CD4-positive, alpha-beta T cell (primary cell): ENCODE measurements at regions not wholly inside any gene's neighbourhood (a gene's known extent, or its start where the extent isn't known, plus 50 kb on each side); places are given as distances from the start of the nearest gene placed in this dataset.

ENCODE experiments used
- ATAC-seq: fragments of 200-7000 bp; cut with Tn5 transposase; one replicate; pipeline ENCODE4 v1.10.0; 2022; ENCODE audit warnings: mild to moderate bottlenecking; ENCODE audit not compliant: poor library complexity
- CTCF ChIA-PET: fragments of 350-600 bp; sonication (Branson Sonifier 250); formaldehyde crosslinking; loops from one replicate; lab custom pipeline; 2021; ENCODE audit warnings: antibody characterized with exemption, inconsistent platforms; lab: Charles Lee
- POLR2A ChIA-PET: fragments of 350-600 bp; sonication (Branson Sonifier 250); formaldehyde crosslinking; loops from one replicate; lab custom pipeline; 2021; ENCODE audit warnings: antibody characterized with exemption, inconsistent platforms; lab: Charles Lee
- DNase-seq, 14 experiments: peaks; one replicate each; pipeline ENCODE4 v3.0.0-alpha.2; 2013 to 2020; ENCODE audit warnings: mixed read lengths in 2 of 14
- H3K27ac ChIP-seq, 2 donors: one replicate each; pipeline versions ENCODE4 v1.5.1 to v1.7.0; 2013; ENCODE audit warnings: low read length in 2 of 2, low read depth in 1 of 2, mild to moderate bottlenecking in 1 of 2
- H3K27me3 ChIP-seq, 2 experiments: 1 replicate in 1 of 2; 2 replicates in 1 of 2; pipeline versions ENCODE4 v1.6.1 to v1.7.0; 2013; ENCODE audit warnings: low read length in 2 of 2, control low read depth in 1 of 2, mild to moderate bottlenecking in 1 of 2, moderate library complexity in 1 of 2; ENCODE audit not compliant: insufficient read depth in 2 of 2, control insufficient read depth in 1 of 2
- H3K36me3 ChIP-seq: one replicate; pipeline ENCODE4 v1.6.1; 2013; ENCODE audit warnings: low read length, control low read depth; ENCODE audit not compliant: insufficient read depth
- H3K4me1 ChIP-seq: one replicate; pipeline ENCODE4 v1.6.1; 2013; ENCODE audit warnings: low read length, control low read depth; ENCODE audit not compliant: insufficient read depth
- H3K4me3 ChIP-seq: one replicate; pipeline ENCODE4 v1.5.1; 2013; ENCODE audit warnings: mild to moderate bottlenecking, low read length, moderate library complexity
- H3K9me3 ChIP-seq, 2 experiments: 1 replicate in 1 of 2; 2 replicates in 1 of 2; pipeline versions ENCODE4 v1.6.1 to v1.7.0; 2013; ENCODE audit warnings: low read length in 2 of 2, mild to moderate bottlenecking in 2 of 2, control low read depth in 1 of 2, moderate library complexity in 1 of 2; ENCODE audit not compliant: control insufficient read depth in 1 of 2, insufficient read depth in 1 of 2
- H3K27ac Mint-ChIP-seq: one replicate; pipeline ENCODE4 v1.8.0; 2020; ENCODE audit warnings: mixed read lengths
- H3K27me3 Mint-ChIP-seq: one replicate; pipeline ENCODE4 v1.8.0; 2021; ENCODE audit warnings: mixed read lengths
- H3K36me3 Mint-ChIP-seq: one replicate; pipeline ENCODE4 v1.8.0; 2021; ENCODE audit warnings: low read depth, mixed read lengths
- H3K4me1 Mint-ChIP-seq: one replicate; pipeline ENCODE4 v1.8.0; 2021; ENCODE audit warnings: low read depth, mixed read lengths
- H3K4me3 Mint-ChIP-seq: one replicate; pipeline ENCODE4 v1.8.0; 2020; ENCODE audit warnings: mild to moderate bottlenecking, mixed read lengths
- H3K9me3 Mint-ChIP-seq: one replicate; pipeline ENCODE4 v1.8.0; 2020; ENCODE audit warnings: mixed read lengths
- CTCF ChIP-seq: fragments of 200-600 bp; IDR thresholded peaks from one replicate; pipeline ENCODE4 v1.8.0; 2022; ENCODE audit warnings: antibody characterized with exemption, mild to moderate bottlenecking
- intact Hi-C, 2 experiments: fragments of 100-400 bp; cut with DNase I in 1 of 2; cut with micrococcal nuclease in 1 of 2; formaldehyde crosslinking; loops; one replicate each; pipeline versions ENCODE4 v1.15.1 to v1.9.0; 2023 to 2025; cut with DNase I, micrococcal nuclease

DNA sequence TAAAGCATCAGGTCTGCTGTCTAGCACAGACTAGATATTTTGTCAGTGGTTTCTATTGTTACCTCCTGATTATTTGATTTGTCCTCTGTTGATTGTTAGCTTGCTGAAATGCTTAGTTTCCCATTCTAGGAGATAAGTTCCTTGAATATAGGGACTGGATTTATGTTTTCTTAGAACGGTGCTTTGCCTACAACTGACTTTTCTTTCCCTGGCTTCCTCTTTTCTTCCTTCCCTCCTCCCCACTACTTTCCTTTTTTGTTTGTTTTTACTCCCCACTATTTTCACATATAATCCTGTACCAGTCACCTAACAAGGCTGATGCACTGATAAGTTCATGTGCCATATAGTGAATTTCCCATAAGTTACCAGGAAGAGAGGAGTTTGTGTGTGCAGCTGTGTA is 58.5 kb upstream of the METAP2 start:
- Mint-ChIP-seq H3K36me3 (no peaks in the 10 kb centered on the region), H3K9me3 (no peaks in the 10 kb centered on the region), H3K4me3 (no peak overlapping the region), H3K27me3 (no peaks in the 10 kb centered on the region), H3K27ac (no peak overlapping the region), H3K4me1 (no peaks in the 10 kb centered on the region)
- no peaks in the 10 kb centered on the region for H3K27me3 ChIP-seq
- H3K9me3 ChIP-seq, result no peaks in the 10 kb centered on the region
- CTCF ChIA-PET, result no interaction called here
- H3K4me3 ChIP-seq, result no peak overlapping the region
- intact Hi-C loops, result no loop called here
- ATAC-seq, result no peak
- TF ChIP-seq CTCF, result no peak
- no peak overlapping the region for H3K27ac ChIP-seq
- no peaks in the 10 kb centered on the region for H3K36me3 ChIP-seq
- POLR2A ChIA-PET, result no interaction called here
- no peaks in the 10 kb centered on the region for H3K4me1 ChIP-seq
- no peak for DNase-seq

GRCh38 chr12:95416111-95416636 is 57.8 kb upstream of the METAP2 start:
- ChIA-PET CTCF (no interaction called here), POLR2A (no interaction called here)
- Histone ChIP-seq H3K4me1 (no peaks in the 10 kb centered on the region), H3K27ac (no peak overlapping the region), H3K27me3 (no peaks in the 10 kb centered on the region), H3K4me3 (no peak overlapping the region), H3K36me3 (no peaks in the 10 kb centered on the region), H3K9me3 (no peaks in the 10 kb centered on the region)
- DNase-seq (no peak), ATAC-seq (no peak)
- no peak overlapping the region for H3K27ac Mint-ChIP-seq
- no peaks in the 10 kb centered on the region for H3K36me3 Mint-ChIP-seq
- H3K27me3 Mint-ChIP-seq, result no peaks in the 10 kb centered on the region
- H3K4me1 Mint-ChIP-seq, result no peaks in the 10 kb centered on the region
- H3K4me3 Mint-ChIP-seq, result no peak overlapping the region
- intact Hi-C loops, result no loop called here
- H3K9me3 Mint-ChIP-seq, result no peaks in the 10 kb centered on the region
- TF ChIP-seq CTCF, result no peak

- Mint-ChIP-seq H3K27ac (no peak overlapping the region), H3K27me3 (no peaks in the 10 kb centered on the region), H3K4me1 (no peaks in the 10 kb centered on the region), H3K4me3 (no peak overlapping the region), H3K9me3 (no peaks in the 10 kb centered on the region), H3K36me3 (no peaks in the 10 kb centered on the region)
- CTCF ChIA-PET, result no interaction called here
- Histone ChIP-seq H3K4me3 (no peak overlapping the region), H3K4me1 (no peaks in the 10 kb centered on the region), H3K9me3 (no peaks in the 10 kb centered on the region), H3K36me3 (no peaks in the 10 kb centered on the region), H3K27me3 (no peaks in the 10 kb centered on the region), H3K27ac (no peak overlapping the region)
- no peak for TF ChIP-seq CTCF
- intact Hi-C loops, result no loop called here
- DNase-seq (no peak), ATAC-seq (no peak)
- POLR2A ChIA-PET, result no interaction called here
Observed at GRCh38 chr12:95417372-95417771, 56.6 kb upstream of the METAP2 start.
